Hypothalamus (tissue), 51 donors: ENCODE measurements at regions not wholly inside any gene's neighbourhood (a gene's known extent, or its start where the extent isn't known, plus 50 kb on each side); places are given as distances from the start of the nearest gene placed in this dataset.

ENCODE experiments used
- DNase-seq, 51 donors: peaks; one replicate each; lab custom pipeline; 2025; lab: John Stamatoyannopoulos, UW

GRCh38 chr7:85529831-85530230 lies 343.0 kb upstream of the SEMA3D start:
- DNase-seq: no peak

GRCh38 chr7:85529201-85529600 lies 342.3 kb upstream of the SEMA3D start:
- no peak for DNase-seq

- no peak for DNase-seq
These were observed 341.7 kb upstream of the SEMA3D start for GRCh38 chr7:85528581-85528980.

GRCh38 chr7:85525676-85526075 lies 338.8 kb upstream of the SEMA3D start:
- no peak for DNase-seq

GRCh38 chr7:85522070-85522469 lies 335.2 kb upstream of the SEMA3D start:
- DNase-seq: no peak

GRCh38 chr7:85521108-85521694 lies 334.3 kb upstream of the SEMA3D start:
- DNase-seq: no peak

GRCh38 chr7:85520175-85520574 lies 333.3 kb upstream of the SEMA3D start:
- no peak for DNase-seq

GRCh38 chr7:85516675-85517074 lies 329.8 kb upstream of the SEMA3D start:
- no peak for DNase-seq

GRCh38 chr7:85512790-85513189 lies 325.9 kb upstream of the SEMA3D start:
- no peak for DNase-seq

- no peak for DNase-seq
These were observed 323.4 kb upstream of the SEMA3D start for GRCh38 chr7:85510287-85510686.

- DNase-seq: no peak
These were observed 322.6 kb upstream of the SEMA3D start for GRCh38 chr7:85509476-85509875.

- DNase-seq: no peak
These were observed 322.0 kb upstream of the SEMA3D start for GRCh38 chr7:85508642-85509410.

- DNase-seq: no peak
These were observed 311.2 kb upstream of the SEMA3D start for GRCh38 chr7:85498031-85498430.

GRCh38 chr7:85489498-85489897 lies 302.6 kb upstream of the SEMA3D start:
- DNase-seq: no peak

GRCh38 chr7:85488406-85488805 lies 301.6 kb upstream of the SEMA3D start:
- DNase-seq: no peak

- no peak for DNase-seq
These were observed 296.3 kb upstream of the SEMA3D start for GRCh38 chr7:85483177-85483576.

- no peak for DNase-seq
These were observed 293.8 kb upstream of the SEMA3D start for GRCh38 chr7:85480666-85481065.

- no peak for DNase-seq
These were observed 293.2 kb upstream of the SEMA3D start for GRCh38 chr7:85479918-85480643.

GRCh38 chr7:85478530-85478929 lies 291.7 kb upstream of the SEMA3D start:
- DNase-seq: no peak

GRCh38 chr7:85475476-85475875 lies 288.6 kb upstream of the SEMA3D start:
- no peak for DNase-seq

- DNase-seq: no peak
These were observed 288.2 kb upstream of the SEMA3D start for GRCh38 chr7:85475071-85475470.

GRCh38 chr7:85474234-85474633 lies 287.4 kb upstream of the SEMA3D start:
- no peak for DNase-seq
